ENCODE measurements at regions not wholly inside any gene's neighbourhood (a gene's known extent, or its start where the extent isn't known, plus 50 kb on each side); places are given as distances from the start of the nearest gene placed in this dataset.

GRCh38 chr4:63464393-63464792, 944.9 kb downstream of the TECRL start:
- TF ChIP-seq CTCF (IDR thresholded peaks at IDR 0.05; ENCODE audit: low read depth, low read length, poor library complexity, severe bottlenecking) = no peak
- no peak for TF ChIP-seq EZH2phosphoT487 (IDR thresholded peaks at IDR 0.05; ENCODE audit: borderline replicate concordance, low read length)

Measured in DOHH2 (cell line).